ENCODE measurements at regions not wholly inside any gene's neighbourhood (a gene's known extent, or its start where the extent isn't known, plus 50 kb on each side); places are given as distances from the start of the nearest gene placed in this dataset.

DNA sequence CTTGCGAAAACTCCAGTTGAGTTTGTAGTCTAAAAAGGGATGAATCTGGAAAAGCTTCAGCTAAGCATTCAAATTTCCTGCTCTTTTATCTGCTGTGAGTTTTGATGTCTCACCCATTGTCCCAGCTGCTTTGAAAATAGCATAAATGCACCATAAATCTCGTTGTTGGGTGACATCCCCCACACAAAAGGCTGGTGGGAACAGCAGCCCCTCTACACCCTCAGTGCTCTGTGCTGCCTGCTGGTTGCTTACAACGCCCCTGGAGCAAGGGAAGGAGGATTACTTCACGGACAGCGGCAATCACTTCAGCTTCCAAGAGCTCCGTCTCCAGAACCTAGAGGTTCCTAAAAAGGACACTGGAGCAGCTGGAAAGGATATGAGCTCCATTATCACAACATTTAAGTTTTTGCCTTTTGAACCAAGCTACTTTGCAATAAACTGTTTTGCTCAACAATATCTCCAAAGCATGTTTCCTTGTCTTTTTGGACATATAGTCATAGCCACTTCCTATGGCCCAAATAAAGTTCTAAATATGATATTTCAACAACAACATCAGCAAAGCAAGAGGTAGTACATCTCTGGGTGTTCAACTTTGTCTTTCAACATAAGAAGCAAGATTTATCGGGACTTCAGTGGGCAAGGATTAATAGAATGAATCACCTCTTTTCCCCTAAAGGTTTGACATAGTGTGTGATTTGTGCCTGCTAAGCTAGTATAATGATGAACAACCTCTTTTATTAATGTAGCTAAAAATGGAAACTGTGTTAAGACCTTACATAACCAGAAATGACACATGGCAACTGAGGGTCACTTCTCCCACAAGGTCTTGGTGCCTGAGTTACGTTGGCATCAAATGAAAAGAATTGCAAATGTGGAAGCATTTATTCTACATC lies 413.5 kb downstream of the TXNL1 start:
- intact Hi-C loops (cut with micrococcal nuclease) = no loop called here

DNA sequence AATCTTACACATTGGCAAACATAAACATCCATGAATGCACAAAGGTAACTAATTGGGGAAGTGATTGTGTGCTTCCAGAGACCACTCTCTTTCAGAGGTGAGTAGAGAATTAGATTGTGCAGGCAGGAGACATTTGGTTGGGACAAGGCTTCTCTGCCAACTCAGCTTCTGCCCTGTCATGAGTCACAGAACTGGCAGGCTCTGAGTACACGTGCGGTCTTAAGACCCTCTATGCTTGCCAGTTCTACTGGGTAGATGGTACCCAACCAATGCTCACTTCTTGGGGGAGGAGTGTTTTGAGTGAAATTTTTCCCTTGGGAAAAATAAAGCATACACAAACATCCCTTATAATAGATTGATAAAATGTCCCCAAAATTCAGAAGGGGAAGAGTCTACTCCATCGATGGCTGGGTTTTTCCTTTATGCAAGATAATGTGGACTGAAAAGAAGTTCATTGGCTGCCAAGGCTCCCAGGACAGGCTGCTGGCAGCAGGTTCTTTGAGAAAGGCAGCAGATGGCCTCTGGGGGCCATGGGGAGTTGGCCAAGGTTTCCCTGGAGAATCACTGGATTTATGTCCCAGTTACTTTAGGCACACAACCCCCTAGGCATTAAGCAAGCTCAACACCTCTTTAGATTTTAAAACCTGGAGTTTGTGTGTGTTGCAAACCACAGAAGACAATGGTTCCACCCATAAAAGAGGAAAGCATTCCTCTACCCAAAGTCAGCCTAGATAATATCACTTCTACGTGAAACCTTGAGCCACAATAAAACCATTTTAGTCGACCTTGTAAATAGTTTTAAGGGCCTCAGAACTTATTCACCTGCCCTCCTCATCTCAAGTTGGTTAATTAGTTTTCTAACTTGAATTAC lies 417.0 kb downstream of the TXNL1 start:
- no peak for DNase-seq
- Histone ChIP-seq H3K4me1 (ENCODE audit: insufficient read depth, low read length) (no peaks in the 10 kb centered on the region), H3K9me3 (ENCODE audit: control insufficient read depth in 1 of 2, low read length in 2 of 2) (no peaks in the 10 kb centered on the region), H3K4me3 (ENCODE audit: low read length in 2 of 2) (no peak overlapping the region), H3K27ac (ENCODE audit: low read depth, low read length) (no peak overlapping the region), H3K27me3 (ENCODE audit: insufficient read depth, low read length) (no peaks in the 10 kb centered on the region), H3K36me3 (ENCODE audit: insufficient read depth, low read length) (no peaks in the 10 kb centered on the region)
- POLR2A ChIA-PET (ENCODE audit: partially characterized antibody) = no interaction called here
- CTCF ChIA-PET (ENCODE audit: partially characterized antibody) = no interaction called here
- intact Hi-C loops (cut with micrococcal nuclease) = no loop called here
- Mint-ChIP-seq H3K27me3 (no peaks in the 10 kb centered on the region), H3K4me1 (no peaks in the 10 kb centered on the region), H3K36me3 (no peaks in the 10 kb centered on the region), H3K27ac (no peak overlapping the region), H3K4me3 (no peak overlapping the region), H3K9me3 (peaks cover 0 to 5% (median 0%) of the 10 kb centered on the region in 8 donors)

More for the DNA sequence above, 413.5 kb downstream of the TXNL1 start:
- H3K9me3 Mint-ChIP-seq = peaks cover 2 to 13% (median 5%) of the 10 kb centered on the region in 8 donors
- Histone ChIP-seq H3K4me3 (ENCODE audit: low read length in 2 of 2) (no peak overlapping the region), H3K27ac (ENCODE audit: low read depth, low read length) (no peak overlapping the region), H3K4me1 (ENCODE audit: insufficient read depth, low read length) (no peaks in the 10 kb centered on the region), H3K36me3 (ENCODE audit: insufficient read depth, low read length) (no peaks in the 10 kb centered on the region), H3K9me3 (ENCODE audit: control insufficient read depth in 1 of 2, low read length in 2 of 2) (no peaks in the 10 kb centered on the region), H3K27me3 (ENCODE audit: insufficient read depth, low read length) (no peaks in the 10 kb centered on the region)
- H3K27ac Mint-ChIP-seq = no peak overlapping the region
- H3K36me3 Mint-ChIP-seq = no peaks in the 10 kb centered on the region
- CTCF ChIA-PET (ENCODE audit: partially characterized antibody) = no interaction called here
- no peak overlapping the region for H3K4me3 Mint-ChIP-seq
- no peak for DNase-seq
- no peaks in the 10 kb centered on the region for H3K4me1 Mint-ChIP-seq
- POLR2A ChIA-PET (ENCODE audit: partially characterized antibody) = no interaction called here
- no peaks in the 10 kb centered on the region for H3K27me3 Mint-ChIP-seq

GRCh38 chr18:56217406-56217805 lies 421.0 kb downstream of the TXNL1 start:
- Histone ChIP-seq H3K36me3 (ENCODE audit: insufficient read depth, low read length) (no peaks in the 10 kb centered on the region), H3K4me1 (ENCODE audit: insufficient read depth, low read length) (no peaks in the 10 kb centered on the region), H3K27me3 (ENCODE audit: insufficient read depth, low read length) (no peaks in the 10 kb centered on the region), H3K27ac (ENCODE audit: low read depth, low read length) (no peak overlapping the region), H3K4me3 (ENCODE audit: low read length in 2 of 2) (no peak overlapping the region), H3K9me3 (ENCODE audit: control insufficient read depth in 1 of 2, low read length in 2 of 2) (no peaks in the 10 kb centered on the region)
- no peak overlapping the region for H3K27ac Mint-ChIP-seq
- peaks cover 0 to 9% (median 1%) of the 10 kb centered on the region in 8 donors for H3K9me3 Mint-ChIP-seq
- H3K4me3 Mint-ChIP-seq = no peak overlapping the region
- no peaks in the 10 kb centered on the region for H3K36me3 Mint-ChIP-seq
- no peak for DNase-seq
- H3K4me1 Mint-ChIP-seq = no peaks in the 10 kb centered on the region
- intact Hi-C loops (cut with micrococcal nuclease) = no loop called here
- CTCF ChIA-PET (ENCODE audit: partially characterized antibody) = no interaction called here
- POLR2A ChIA-PET (ENCODE audit: partially characterized antibody) = no interaction called here
- no peaks in the 10 kb centered on the region for H3K27me3 Mint-ChIP-seq

- Histone ChIP-seq H3K27me3 (ENCODE audit: insufficient read depth, low read length) (no peaks in the 10 kb centered on the region), H3K27ac (ENCODE audit: low read depth, low read length) (no peak overlapping the region), H3K4me3 (ENCODE audit: low read length in 2 of 2) (no peak overlapping the region), H3K9me3 (ENCODE audit: control insufficient read depth in 1 of 2, low read length in 2 of 2) (no peaks in the 10 kb centered on the region), H3K36me3 (ENCODE audit: insufficient read depth, low read length) (no peaks in the 10 kb centered on the region), H3K4me1 (ENCODE audit: insufficient read depth, low read length) (no peaks in the 10 kb centered on the region)
- no peak for DNase-seq
- Mint-ChIP-seq H3K27me3 (no peaks in the 10 kb centered on the region), H3K9me3 (peaks cover 0 to 9% (median 0%) of the 10 kb centered on the region in 8 donors), H3K27ac (no peak overlapping the region), H3K4me3 (no peak overlapping the region), H3K36me3 (no peaks in the 10 kb centered on the region), H3K4me1 (no peaks in the 10 kb centered on the region)
- CTCF ChIA-PET (ENCODE audit: partially characterized antibody) = no interaction called here
- POLR2A ChIA-PET (ENCODE audit: partially characterized antibody) = no interaction called here
- intact Hi-C loops (cut with micrococcal nuclease) = no loop called here
Observed at GRCh38 chr18:56214706-56215105, 423.7 kb downstream of the TXNL1 start.

GRCh38 chr18:56210520-56210919 lies 427.9 kb downstream of the TXNL1 start:
- Histone ChIP-seq H3K4me1 (ENCODE audit: insufficient read depth, low read length) (no peaks in the 10 kb centered on the region), H3K27ac (ENCODE audit: low read depth, low read length) (no peak overlapping the region), H3K9me3 (ENCODE audit: control insufficient read depth in 1 of 2, low read length in 2 of 2) (no peaks in the 10 kb centered on the region), H3K27me3 (ENCODE audit: insufficient read depth, low read length) (no peaks in the 10 kb centered on the region), H3K36me3 (ENCODE audit: insufficient read depth, low read length) (no peaks in the 10 kb centered on the region), H3K4me3 (ENCODE audit: low read length in 2 of 2) (no peak overlapping the region)
- Mint-ChIP-seq H3K4me1 (no peaks in the 10 kb centered on the region), H3K36me3 (no peaks in the 10 kb centered on the region), H3K4me3 (no peak overlapping the region), H3K9me3 (peaks cover 0 to 5% (median 2%) of the 10 kb centered on the region in 8 donors), H3K27ac (peak overlapping the region in 1 of 7 donors; percentile 49), H3K27me3 (no peaks in the 10 kb centered on the region)
- CTCF ChIA-PET (ENCODE audit: partially characterized antibody) = no interaction called here
- intact Hi-C loops (cut with micrococcal nuclease) = no loop called here
- POLR2A ChIA-PET (ENCODE audit: partially characterized antibody) = no interaction called here
- DNase-seq = no peak

- intact Hi-C loops (cut with micrococcal nuclease) = no loop called here
- CTCF ChIA-PET (ENCODE audit: partially characterized antibody) = no interaction called here
- no peak for DNase-seq
- Mint-ChIP-seq H3K27ac (no peak overlapping the region), H3K36me3 (no peaks in the 10 kb centered on the region), H3K27me3 (no peaks in the 10 kb centered on the region), H3K4me1 (no peaks in the 10 kb centered on the region), H3K9me3 (peaks cover 0 to 6% (median 4%) of the 10 kb centered on the region in 8 donors), H3K4me3 (no peak overlapping the region)
- Histone ChIP-seq H3K36me3 (ENCODE audit: insufficient read depth, low read length) (no peaks in the 10 kb centered on the region), H3K27me3 (ENCODE audit: insufficient read depth, low read length) (no peaks in the 10 kb centered on the region), H3K9me3 (ENCODE audit: control insufficient read depth in 1 of 2, low read length in 2 of 2) (no peaks in the 10 kb centered on the region), H3K4me3 (ENCODE audit: low read length in 2 of 2) (no peak overlapping the region), H3K27ac (ENCODE audit: low read depth, low read length) (no peak overlapping the region), H3K4me1 (ENCODE audit: insufficient read depth, low read length) (no peaks in the 10 kb centered on the region)
- POLR2A ChIA-PET (ENCODE audit: partially characterized antibody) = no interaction called here
Observed at GRCh38 chr18:56207989-56208388, 430.4 kb downstream of the TXNL1 start.

- Histone ChIP-seq H3K4me3 (ENCODE audit: low read length in 2 of 2) (no peak overlapping the region), H3K9me3 (ENCODE audit: control insufficient read depth in 1 of 2, low read length in 2 of 2) (no peaks in the 10 kb centered on the region), H3K27me3 (ENCODE audit: insufficient read depth, low read length) (no peaks in the 10 kb centered on the region), H3K4me1 (ENCODE audit: insufficient read depth, low read length) (no peaks in the 10 kb centered on the region), H3K36me3 (ENCODE audit: insufficient read depth, low read length) (no peaks in the 10 kb centered on the region), H3K27ac (ENCODE audit: low read depth, low read length) (no peak overlapping the region)
- Mint-ChIP-seq H3K4me1 (no peaks in the 10 kb centered on the region), H3K27ac (no peak overlapping the region), H3K27me3 (no peaks in the 10 kb centered on the region), H3K36me3 (no peaks in the 10 kb centered on the region), H3K9me3 (peaks cover 0 to 8% (median 5%) of the 10 kb centered on the region in 8 donors), H3K4me3 (no peak overlapping the region)
- intact Hi-C loops (cut with micrococcal nuclease) = no loop called here
- DNase-seq = no peak
- CTCF ChIA-PET (ENCODE audit: partially characterized antibody) = no interaction called here
- POLR2A ChIA-PET (ENCODE audit: partially characterized antibody) = no interaction called here
Observed at GRCh38 chr18:56204052-56204451, 434.3 kb downstream of the TXNL1 start.
